ENCODE measurements at regions not wholly inside any gene's neighbourhood (a gene's known extent, or its start where the extent isn't known, plus 50 kb on each side); places are given as distances from the start of the nearest gene placed in this dataset.
"Not testable (repeated sequence)": the region's sequence is repeated elsewhere in the genome, so short reads cannot be mapped to it uniquely, and the experiment has no call there.

GRCh38 chr19:28134311-28134710 lies 1078.6 kb downstream of the UQCRFS1 start (continued):
- TF ChIP-seq MEF2A (IDR thresholded peaks at IDR 0.05; ENCODE audit: insufficient read depth, low read depth, low read length) (no peak), CBFB (IDR thresholded peaks at IDR 0.05; ENCODE audit: low read depth) (no peak), GATAD2B (conservative IDR thresholded peaks at IDR 0.05; ENCODE audit: low read depth) (no peak), USF1 (IDR thresholded peaks at IDR 0.05; ENCODE audit: borderline replicate concordance, extremely low read length, insufficient read depth, low read depth, low read length) (no peak), E2F4 (IDR thresholded peaks at IDR 0.05; ENCODE audit: low read depth, low read length) (no peak), ZBTB11 (CRISPR knock-in tag; IDR thresholded peaks at IDR 0.05) (no peak), NFXL1 (IDR thresholded peaks at IDR 0.05; ENCODE audit: borderline replicate concordance) (no peak), KDM1A (IDR thresholded peaks at IDR 0.05; ENCODE audit: borderline replicate concordance) (no peak), NR2F1 (conservative IDR thresholded peaks at IDR 0.05) (no peak), BCL3 (IDR thresholded peaks at IDR 0.05; ENCODE audit: borderline replicate concordance, insufficient read depth, low read depth, low read length, poor library complexity, severe bottlenecking) (no peak)

GRCh38 chr19:28130881-28131280 lies 1082.1 kb downstream of the UQCRFS1 start:
- H3K9me3 ChIP-seq (replicated peaks; ENCODE audit: control insufficient read depth, insufficient read depth, low read length); H3K4me2 ChIP-seq (ENCODE audit: control insufficient read depth, insufficient read depth); intact Hi-C loops (cut with micrococcal nuclease; ENCODE audit: unreplicated experiment); H3K27me3 ChIP-seq (replicated peaks in 1 of 2; ENCODE audit: control insufficient read depth in 2 of 2, insufficient read depth in 2 of 2, low read length in 1 of 2); DNase-seq (ENCODE audit: low read depth, low spot score); in situ Hi-C loops (cut with MboI); H3K36me3 ChIP-seq (ENCODE audit: control insufficient read depth in 2 of 2, insufficient read depth in 2 of 2, low read length in 1 of 2); H3K4me3 ChIP-seq; POLR2A ChIA-PET; ATAC-seq; FAIRE-seq; H3K79me2 ChIP-seq (ENCODE audit: control insufficient read depth, insufficient read depth, low read length); H3K27ac ChIP-seq (ENCODE audit: control insufficient read depth, insufficient read depth); H3K9ac ChIP-seq (ENCODE audit: control insufficient read depth, insufficient read depth, low read length); BruUV-seq (replicated peaks); SMC1A ChIA-PET (ENCODE audit: uncharacterized antibody, unreplicated experiment); H4K20me1 ChIP-seq (ENCODE audit: control insufficient read depth, insufficient read depth); RAD21 ChIA-PET (ENCODE audit: unreplicated experiment); CTCF ChIA-PET; H3K4me1 ChIP-seq (ENCODE audit: control insufficient read depth, insufficient read depth, low read length); H2AFZ ChIP-seq (ENCODE audit: control insufficient read depth, low read depth, low read length): not testable (repeated sequence)
- 15% methylated on average over 7 of the region's 8 CpGs for WGBS (ENCODE audit: insufficient coverage, insufficient replicate concordance, low lambda C conversion rate, missing lambda C conversion rate)
